NCI-H146 (cell line): ENCODE measurements at regions not wholly inside any gene's neighbourhood (a gene's known extent, or its start where the extent isn't known, plus 50 kb on each side); places are given as distances from the start of the nearest gene placed in this dataset.
"Not testable (repeated sequence)": the region's sequence is repeated elsewhere in the genome, so short reads cannot be mapped to it uniquely, and the experiment has no call there.

Experiments
- DNase-seq: peaks from one replicate; lab custom pipeline; 2025; lab: John Stamatoyannopoulos, UW

DNA sequence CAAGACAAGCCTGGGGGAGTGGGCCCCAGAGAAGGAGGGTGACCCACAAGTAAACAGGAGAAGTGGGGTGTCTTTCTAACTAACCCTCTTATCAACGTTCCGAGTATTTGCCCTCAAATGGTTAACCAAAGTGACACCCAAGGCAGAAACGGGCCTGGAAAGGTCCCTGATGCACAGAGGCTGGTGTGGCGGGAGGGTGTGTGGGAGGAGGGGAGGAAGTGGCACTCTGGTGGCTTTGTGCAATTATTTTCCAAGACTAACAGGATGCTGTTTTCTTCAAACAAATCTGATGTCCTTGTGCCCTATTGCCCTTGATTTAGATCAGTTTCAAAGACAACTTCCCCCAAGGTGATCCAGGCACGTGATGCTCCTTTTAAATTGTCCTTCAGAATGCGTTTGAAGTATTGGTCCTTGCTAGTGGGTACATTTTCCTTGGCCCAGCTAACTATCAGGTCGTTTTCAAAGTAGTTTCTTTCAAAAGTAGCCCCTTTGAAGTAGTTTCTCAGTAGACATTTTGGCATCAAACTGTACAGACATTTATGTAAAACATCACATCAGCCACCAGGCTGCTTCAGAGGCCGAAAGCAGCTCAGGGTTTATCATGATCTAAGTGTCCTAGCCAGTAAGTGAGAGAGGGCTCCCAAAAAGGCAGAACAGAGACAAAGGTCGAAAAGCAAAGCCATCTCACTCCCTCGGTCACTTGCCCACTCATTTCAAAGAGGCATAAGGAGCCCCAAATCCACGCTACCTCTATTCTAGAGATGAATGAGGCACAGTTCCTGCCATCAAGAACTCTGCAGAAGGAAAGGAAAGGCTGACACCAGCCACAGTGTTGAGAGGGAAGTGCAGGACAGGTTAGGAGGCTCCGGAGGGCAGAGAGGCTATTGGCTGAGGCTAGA lies 371.1 kb upstream of the ID2 start:
- no peak for DNase-seq

DNA sequence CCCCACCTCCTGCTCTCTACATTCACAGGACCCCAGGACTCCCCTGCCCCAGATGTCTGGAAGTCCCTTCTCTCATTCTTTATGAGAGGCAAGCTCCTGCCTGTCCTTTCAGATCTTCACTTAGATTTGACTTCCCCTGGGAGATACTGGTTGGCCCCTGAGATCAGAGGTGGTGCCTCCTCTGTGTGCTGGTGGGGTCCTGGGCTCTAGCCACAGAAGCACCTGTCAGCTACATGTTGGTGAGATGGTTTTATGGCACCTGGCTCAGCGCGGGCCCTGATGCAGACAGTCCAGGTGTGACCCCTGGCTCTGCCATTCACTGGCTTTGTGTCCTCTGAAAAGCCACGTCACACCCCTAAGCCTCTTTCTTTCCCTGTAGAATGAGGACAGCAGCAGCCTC lies 369.6 kb upstream of the ID2 start:
- DNase-seq: peak; percentile 91

DNA sequence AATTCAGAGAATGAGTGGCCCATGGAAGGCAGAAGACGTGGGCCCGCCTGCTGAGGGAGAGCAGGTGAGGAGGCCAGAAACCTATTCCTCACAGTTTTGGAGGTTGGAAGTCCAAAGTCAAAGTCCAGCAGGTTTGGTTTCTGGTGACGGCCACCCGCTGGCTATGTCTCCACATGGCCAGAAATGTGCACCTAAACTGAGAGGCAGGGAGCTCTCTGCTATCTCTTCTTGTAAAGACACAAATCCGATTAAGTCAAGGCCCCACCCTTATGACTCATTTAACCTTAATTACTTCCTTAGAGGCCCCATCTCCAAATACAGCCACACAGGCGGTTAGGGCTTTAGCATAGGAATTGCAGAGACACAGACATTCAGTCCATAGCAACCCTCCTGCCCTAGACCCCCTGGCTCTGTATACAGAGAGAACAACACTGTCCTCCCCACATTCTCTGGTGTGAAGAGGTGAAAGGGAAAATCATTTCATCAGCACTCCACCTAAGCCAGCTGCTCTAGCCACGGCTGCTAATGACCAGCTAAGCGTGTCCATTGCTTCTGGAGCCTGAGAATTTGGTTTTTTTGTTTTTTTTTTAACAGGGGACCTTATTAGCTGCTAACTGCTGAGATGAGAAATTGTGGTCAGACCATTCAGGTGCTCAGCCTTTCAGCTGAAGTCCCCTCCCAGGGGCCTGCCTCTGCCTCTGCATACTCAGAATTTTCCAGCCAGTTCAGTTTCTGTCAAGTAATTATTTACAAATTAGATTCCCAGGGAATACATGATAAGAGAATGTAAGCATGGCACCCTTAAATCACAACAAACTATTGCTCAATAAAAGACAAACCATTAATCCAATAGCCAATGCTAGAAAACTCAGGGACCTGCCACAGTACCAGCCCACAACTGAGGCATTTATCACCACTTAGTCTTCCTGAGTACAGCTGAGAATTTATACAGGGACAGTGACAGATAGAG lies 368.7 kb upstream of the ID2 start:
- peak; percentile 92 for DNase-seq

DNA sequence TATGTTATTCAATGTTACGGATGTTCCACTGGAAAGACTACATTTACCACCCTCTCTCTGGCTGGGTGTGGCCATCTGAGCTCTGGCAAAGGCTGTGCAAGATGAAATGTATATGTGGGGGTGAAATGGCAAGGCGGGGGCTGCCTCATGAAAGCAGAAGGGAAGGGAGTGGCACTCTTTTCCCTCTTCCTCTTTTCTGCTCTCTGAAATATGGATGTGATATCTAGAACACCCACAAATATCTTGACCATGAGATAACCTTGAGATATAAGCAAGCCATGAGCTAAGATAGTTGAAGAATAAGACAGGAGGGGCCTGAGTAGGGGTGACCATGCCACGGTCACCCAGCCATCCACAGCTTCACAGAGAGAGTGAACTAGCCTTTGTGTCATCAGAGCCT lies 367.8 kb upstream of the ID2 start:
- DNase-seq: no peak

DNA sequence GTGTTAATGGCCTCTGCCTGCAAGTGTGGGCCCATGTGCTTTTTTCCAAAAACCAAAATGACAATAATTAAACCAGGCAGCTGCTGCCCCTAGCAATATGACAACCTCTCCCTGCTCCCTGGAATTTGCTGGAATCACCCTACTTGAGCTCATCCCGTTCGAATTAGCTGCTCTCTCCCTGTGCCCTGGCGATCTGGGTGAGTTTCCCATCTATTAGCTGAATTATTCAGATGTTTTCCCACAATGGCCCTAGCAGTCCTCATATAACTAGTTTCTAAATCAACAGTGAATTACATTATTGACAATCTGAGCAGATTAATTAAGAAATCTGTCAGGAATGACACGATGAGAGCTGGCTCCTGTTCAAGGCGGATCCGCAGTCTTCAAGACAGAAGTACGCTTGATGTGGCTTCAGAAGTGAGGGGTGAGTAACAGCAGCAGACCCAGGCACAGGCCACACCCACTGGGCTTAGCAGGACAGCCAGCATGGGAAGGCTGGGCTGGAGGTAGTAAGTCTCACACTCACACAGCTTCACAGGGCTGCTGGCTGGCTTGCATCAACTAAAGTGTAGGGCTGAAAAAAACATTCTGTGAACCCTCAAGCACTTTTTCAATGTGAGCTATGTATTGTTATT lies 366.2 kb upstream of the ID2 start:
- DNase-seq: no peak

DNA sequence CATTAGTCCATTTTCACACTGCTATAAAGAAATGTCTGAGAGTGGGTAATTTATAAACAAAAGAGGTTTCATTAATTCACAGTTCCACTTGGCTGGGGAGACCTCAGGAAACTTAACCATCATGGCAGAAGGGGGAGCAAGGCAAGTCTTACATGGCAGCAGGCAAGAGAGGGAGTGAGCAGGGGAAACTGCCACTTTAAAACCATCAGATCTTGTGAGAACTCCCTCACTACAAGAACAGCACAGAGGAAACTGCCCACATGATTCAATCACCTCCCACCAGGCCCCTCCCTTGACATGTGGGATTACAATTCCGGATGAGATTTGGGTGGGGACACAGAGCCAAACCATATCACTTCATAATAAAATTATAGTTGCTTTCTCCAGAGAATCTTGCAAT lies 365.5 kb upstream of the ID2 start:
- DNase-seq: no peak

DNA sequence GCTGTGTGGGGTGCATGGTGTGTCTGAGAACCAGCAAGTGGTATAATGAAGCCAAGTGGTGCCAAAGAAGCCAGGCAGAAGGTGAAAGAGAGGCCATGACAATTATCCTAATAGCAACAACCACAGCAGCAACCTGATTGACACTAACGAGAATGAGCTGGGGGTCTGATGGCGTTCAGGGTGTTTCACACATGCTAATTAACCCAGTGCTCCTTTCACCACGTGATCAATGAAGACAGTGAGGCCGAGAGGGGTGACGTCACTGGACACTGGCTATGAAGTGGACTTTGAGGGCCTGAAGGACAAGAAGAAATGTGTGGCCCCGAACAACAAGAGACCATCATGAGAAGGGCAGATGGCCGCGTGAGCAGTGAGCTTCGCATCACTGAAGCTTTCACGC lies 364.4 kb upstream of the ID2 start:
- DNase-seq: no peak

DNA sequence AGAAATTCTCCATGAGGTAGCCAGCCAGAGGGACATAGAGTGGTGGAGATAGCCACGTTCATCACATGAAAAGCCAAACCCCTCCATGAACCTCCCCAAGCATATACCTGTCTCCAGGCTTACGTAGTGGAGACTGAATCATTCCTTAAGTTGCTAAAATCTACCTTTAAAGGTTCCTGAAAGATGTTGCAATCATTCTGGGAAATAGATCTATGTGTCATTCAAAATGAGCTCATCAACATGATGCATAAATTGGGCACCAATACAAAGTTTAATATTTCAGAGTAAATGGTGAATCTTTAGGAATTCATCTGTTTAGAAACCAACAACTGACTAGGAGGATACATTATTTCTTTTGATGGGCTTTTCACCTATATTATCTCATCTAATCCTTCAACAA lies 362.6 kb upstream of the ID2 start:
- DNase-seq: no peak

DNA sequence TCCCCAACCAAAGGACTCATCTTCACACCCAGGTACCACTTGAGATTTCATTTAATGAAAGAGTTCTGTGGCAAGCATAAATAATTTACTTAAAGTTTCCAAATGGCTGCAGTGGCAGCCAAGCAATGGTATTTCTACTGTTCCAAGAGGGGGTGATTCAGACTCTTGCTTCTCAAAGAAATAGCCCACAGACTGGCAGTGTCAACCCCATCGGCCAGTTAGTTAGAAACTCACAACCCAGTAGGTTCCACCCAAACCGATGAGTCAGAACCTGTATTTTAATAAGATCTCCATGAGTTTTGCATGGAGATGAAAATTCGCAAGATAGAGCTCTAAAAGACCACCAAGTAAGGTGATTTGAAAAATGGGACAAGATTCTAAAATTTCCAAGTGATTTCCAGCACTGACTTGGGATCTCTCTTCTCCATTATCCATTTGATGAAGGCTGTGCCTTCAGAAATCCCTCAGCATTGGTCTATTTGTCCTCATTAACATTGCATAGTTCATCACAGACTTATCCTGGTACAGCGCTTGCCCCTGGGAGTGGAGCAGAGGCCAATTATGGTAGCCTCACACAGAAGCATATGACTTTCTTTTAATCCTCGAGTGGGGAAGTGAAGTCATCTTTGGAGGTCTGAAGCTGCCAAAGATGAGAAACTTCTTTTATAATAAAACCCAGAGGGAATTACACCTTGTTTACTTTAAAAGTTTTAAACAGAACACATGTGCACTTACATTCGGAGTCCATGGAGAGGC lies 361.4 kb upstream of the ID2 start:
- DNase-seq: no peak

DNA sequence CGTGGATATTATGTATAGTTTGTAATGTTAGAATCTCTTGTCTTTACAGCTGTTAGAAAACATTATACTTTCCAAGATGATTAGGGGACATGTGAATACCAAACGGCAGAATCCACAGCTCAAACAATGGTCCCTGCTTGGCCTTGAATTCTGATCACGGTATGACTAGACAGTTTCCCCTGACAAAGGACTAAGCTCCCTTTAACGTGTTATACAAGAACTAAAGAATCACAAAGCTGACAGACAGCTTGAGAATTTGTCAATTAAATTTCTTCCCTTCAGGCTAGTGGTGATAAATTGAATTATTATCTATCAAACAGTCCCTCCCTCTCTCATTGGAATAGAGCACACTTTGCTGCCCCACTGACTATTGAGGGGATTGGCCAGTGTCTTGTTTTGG lies 359.2 kb upstream of the ID2 start:
- peak; percentile 31 for DNase-seq

DNA sequence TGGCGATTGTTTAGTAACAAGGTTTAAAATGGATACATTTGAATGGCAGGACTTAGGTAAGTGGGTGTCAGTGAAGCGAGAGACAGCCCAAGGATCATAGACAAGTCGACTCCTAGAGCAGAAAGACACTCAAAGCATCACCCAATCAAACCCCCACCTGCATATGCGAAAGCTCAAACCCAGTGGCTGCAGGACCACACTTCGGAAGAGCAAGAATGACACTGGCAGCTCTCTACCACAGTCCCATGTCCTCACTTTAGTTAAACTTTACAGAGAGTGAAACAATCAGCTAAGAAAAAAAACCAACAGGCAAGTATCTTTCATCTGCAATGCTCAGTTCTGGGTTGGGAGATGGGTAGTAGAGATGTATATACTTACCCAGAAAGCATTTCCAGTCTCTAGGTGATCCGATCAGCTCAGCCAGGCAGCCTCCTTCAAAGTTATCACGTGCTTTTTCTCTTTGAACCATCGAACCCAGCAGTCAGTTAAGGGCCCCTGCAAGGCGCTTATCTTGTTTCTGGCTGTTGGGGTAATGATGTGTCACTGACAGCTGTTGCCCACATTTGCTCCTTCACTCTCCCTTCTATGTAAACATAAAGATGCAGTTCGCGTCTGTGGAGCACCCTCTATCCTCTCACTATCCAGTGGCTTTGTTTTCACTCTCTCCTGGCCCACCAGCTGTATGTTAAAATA lies 357.5 kb upstream of the ID2 start:
- DNase-seq: peak; percentile 46

DNA sequence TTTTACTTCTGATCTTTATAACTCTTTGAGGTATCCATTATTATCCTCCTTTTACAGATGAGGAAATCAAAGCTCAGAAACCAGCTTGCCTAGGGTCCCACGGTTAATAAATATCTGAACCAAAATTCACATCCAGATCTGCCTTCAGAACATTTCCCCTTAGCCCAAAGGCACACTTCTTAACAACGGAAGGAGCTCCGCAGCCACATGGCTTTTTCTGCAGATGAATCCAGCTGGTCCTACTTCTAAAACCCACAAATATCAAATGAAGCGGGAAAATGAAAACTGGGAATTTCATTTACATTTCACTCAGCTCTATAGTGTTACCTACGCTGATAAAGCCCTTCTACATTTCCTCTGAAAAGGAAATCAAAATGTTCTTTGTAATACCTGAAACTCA lies 357.0 kb upstream of the ID2 start:
- no peak for DNase-seq

DNA sequence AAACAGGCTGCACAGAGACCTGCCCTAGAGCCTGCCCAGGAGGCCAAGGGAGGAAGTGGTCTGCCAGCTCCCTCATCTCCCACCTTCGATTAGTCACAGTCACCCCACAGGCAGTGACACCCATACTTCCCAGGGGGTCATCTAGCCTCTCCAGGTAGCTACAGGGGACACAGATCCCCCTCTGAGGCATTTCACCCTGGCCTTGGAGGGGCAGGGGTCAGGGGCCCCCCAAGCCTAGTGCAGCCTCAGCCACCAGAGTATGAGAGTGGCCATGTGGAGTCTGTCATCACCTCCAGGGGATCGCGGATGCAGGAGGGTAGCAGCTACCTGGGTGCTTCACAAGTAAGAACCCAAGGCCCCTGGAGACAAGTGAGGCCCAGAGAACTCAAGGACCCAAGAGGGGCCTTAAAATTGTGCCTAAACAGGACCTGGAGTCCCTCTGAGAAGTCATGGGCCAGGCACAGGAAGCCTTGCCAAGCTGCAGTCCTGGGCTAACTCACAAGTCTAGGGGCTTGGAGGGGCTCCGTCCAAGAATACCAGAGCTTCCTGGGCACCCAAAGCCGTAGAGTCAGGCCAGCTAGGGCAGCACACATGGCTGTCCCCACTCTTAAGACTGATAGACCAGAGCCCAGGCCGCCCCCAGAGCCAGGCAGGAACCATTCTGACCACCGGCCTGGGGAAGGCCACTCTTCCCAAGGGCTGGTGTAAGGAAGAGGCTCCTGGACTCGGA lies 354.3 kb upstream of the ID2 start:
- no peak for DNase-seq

DNA sequence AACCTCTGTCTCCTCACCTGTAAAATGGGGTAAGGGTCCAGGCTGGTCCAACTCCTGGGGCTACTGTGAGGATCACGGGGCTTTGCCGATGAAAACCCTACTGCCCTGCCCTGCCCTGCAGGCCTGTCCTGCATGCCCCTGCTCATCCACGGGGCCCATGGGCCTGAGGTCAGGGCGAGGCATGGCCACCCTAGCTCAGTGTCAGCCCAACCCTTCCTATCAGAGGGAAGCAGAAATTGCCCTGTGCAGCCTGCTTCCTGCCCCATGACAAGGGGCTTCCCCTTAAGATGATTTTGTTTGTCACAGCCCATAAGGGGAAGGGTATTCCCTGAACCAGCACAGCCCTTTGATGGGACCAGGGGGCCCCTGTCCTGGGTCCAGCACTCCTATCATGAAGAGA lies 353.6 kb upstream of the ID2 start:
- no peak for DNase-seq

DNA sequence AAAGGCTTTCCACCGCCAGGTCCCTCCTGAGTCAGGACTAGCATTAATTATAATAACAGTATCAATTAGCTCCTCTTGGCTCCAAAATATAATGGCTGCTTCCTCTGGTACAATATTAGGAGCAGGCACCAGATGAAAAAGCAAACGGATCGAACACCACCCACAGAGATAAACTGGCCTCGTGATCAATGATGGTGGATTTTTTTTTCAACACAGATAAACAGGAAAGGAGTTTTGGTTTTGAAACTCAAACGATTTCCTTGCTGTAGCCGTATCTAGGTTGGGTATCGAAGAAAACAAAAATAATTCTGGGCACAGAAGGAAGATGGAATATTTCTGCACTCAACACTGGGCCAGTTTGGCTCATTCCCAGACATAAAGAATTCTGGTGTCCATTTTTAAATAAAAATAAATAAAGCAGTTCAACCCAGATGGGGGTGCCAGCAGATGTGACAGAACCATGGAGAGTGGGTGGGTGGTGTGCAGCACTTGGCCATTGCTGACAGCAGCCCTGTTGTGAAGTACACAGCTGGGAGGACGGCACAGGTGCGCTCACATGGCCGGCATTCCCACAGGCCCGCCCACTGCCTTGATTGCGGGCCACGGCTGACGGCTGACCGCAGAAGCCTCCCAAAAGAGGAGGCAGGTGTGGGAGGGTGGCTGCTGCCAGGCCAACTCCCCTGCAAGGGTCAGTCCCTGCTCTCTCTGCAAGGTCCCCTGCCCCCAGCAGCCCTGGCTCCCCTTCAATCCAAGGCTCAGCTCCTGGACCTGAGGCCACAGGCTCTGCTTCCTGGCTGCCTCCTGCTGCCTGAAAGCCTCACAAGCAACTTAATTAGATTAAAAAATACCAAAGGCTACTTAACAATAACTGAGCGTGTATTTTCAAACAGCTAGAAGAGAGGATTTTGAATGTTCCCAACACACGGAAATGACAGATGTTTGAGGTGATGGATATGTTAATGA lies 351.9 kb upstream of the ID2 start:
- DNase-seq: peak; percentile 87

DNA sequence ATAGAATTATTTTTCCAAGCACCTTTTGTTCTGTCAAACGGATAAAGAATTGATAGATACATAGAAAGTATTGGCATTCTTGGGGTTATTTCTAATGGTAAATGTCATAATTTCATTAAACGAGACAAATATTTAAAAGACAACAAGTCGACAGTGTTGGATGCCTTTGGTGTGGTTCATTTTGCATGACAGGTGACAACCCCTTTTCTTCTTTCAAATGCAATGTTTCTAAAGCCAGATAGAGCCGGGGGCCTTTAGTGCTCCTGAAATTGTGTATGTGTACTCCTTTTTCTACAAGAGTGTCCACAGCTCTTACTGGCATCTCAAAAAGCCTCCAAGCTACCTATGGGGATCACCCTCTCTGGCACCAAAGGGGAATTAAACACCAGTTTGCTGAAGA lies 350.8 kb upstream of the ID2 start:
- no peak for DNase-seq

DNA sequence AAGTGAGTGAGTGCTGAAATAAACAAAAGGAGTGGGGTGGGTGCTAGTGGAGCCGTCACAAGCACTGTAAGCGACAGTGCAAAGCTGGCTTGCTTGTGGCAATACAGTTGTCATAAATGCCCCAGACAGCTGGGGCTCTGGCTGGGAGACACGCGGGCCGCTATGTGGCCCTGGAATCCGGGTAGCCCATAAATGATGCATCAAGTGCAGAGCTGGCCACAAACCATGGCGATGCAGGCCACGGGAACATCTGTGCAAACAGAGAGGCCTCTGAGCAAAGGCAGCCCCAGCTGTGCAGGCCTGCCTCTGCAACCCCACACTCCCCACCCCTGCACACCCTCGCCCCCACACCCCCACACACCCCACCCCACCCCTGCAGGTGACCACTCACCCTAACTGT lies 349.2 kb upstream of the ID2 start:
- no peak for DNase-seq

DNA sequence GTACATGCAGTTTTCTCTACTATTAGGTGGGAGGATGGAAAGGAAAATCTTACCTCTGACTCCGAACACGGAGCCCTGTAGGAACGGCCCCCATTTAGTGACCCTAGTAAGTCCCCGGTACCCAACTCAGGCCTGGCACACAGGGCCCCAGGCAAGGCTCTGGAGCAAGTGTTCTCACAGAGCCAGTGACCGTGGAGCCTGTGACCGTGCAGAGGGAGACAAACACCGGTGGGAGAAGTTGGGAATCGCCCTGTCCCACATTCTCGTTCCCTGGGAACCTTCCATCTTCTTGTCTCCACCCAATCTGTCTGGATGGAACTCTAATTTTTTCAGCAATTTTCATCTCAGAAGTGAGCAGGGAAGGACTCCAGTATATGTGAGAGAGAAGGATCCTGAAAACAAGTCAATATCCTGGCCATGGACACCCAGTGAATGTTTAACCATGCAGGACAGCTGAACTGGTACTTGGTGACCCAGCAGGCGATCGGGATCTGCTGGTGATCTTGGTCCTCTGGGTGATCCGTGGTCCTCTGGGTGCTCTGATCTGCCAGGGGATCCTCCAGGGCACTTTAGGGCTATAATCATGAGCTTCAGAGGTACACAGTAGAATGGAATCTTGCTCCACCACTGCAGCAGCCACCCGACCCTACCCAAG lies 348.6 kb upstream of the ID2 start:
- DNase-seq: no peak

DNA sequence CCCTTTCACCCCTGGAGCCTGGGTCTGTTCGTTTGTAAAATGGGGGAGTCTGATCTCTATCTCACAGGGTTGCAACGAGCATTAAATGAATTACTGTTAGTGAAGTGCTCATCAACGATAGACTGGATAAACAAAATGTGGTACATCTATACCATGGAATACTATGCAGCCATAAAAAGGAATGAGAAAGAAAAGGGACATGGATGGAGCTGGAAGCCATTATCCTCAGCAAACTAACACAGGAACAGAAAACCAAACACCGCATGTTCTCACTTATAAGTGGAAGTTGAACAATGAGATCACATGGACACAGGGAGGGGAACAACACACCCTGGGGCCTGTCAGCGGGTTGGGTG lies 348.0 kb upstream of the ID2 start:
- DNase-seq: not testable (repeated sequence)
